Activated CD4-positive, CD25-positive, alpha-beta regulatory T cell treated with anti-CD3 and anti-CD28 coated beads, Interleukin-2, amount 50 U/mL, for 24 hours (primary cell): ENCODE measurements at regions not wholly inside any gene's neighbourhood (a gene's known extent, or its start where the extent isn't known, plus 50 kb on each side); places are given as distances from the start of the nearest gene placed in this dataset.

Source experiments
- ATAC-seq, 2 donors: fragments of 150-1000 bp; cut with Tn5 transposase; one replicate each; pipeline ENCODE4 v1.10.0; 2021; ENCODE audit warnings: mild to moderate bottlenecking in 1 of 2, moderate library complexity in 1 of 2

DNA sequence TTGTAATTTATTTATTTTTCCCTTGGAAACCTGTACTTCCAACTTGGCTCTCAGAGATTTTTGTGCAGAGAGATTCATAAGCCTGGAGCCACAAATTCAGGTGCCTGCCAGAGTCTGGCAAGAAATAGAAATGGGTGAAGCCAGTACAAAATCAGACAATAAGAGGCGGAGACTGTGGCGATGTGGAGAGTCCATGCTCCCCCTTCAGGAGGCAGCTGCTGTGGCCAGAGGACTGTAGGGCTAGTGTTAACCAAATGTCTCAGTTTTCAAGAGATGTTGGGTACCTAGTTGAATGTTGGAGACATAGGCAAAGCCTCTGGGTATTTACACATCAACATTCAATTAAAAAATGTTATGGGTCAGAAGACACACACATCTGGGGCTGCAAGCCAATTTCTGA is 208.6 kb downstream of the PSAT1 start:
- ATAC-seq: no peak

DNA sequence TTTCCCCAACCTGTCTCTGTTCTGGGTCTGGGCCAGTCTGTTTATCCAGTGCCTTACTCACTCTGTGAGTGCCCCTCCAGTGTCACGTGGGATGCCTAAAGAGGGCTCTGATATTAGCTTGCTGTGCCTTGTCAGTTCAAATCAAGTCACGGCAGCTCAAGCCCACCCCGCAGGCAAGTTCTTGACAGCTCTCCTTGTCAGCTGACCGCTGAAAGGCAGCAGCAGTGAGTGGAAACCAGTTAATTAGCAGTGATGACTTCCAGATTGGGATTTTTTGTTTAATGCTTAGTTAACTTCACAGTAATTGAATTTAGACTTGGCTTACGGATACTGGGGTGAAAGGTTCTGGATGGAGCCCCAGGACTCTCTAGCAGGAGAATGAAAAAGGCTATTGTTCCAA is 210.1 kb downstream of the PSAT1 start:
- ATAC-seq: no peak

DNA sequence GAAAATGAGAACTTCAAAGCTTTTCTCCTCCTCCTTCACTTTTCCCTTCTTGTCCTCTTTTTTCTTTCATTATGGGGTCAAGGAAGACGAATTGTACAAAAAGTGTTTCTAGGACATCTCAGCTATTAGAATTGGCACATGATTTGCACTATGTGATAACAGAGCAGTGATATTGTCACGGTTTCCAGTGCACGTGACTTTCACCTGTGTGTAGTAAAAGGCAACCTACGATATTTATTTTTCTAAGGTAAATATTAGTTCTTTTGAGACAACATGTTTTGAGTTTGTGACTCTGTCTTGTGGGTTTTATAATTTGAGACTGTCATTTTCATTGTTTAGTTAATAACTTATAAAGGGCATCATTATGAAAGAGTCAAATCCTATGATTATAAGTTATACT is 213.1 kb downstream of the PSAT1 start:
- ATAC-seq: no peak

DNA sequence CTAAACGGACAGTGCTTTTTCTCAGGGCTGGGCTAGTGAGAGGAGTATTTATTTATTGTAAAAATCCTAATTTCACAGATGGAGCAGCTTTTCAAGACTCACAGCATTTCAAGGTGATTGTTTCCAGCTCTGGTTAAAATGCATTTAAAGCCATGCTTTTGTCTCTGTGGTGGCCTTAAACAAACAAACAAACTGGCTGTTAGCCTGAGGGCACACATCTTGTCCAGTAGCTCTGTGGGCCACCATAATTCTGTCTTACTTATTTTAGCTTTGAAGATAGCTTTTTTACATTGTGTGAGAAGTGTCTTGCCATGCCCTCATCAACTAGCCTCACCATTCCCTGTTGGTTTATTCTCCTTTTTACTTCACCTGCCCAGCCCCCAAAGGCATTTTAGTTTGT is 218.2 kb downstream of the PSAT1 start:
- ATAC-seq: no peak

DNA sequence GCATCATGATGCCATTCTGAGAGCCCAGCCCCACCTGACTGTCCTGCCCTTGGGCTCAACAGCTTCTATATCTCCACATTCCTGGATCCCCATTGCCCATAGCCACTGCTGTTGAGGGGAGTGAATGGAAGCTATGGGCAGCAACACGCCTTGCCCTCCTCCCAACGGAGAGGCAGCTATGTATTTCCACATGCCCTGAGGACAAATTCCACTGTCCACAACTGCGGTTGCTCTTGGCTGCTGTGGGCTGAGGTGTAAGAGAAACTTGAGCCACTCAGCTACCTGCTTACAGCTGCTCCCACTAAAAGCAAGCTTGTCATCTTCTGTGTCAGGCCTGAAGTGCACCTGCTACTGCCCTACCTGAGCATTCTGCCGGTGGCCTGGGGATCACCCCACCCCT is 222.9 kb downstream of the PSAT1 start:
- ATAC-seq: no peak

DNA sequence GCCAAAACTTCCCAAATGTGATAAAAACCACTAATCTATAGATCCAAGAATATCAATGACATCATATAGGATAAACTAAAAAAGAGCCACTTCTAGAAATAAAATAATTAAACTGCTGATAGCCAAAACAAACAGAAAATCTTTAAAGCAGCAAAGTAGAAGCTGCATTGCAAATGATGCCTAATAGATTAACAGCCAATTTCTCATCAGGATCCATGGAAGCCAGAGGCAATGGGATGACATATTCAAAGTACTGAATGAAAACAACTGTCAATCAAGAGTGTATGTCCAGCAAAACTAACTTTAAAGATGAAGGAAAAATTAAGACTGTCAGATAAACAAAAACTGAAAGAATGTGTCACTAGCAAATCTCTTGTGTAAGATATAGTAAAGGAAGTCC is 224.8 kb downstream of the PSAT1 start:
- ATAC-seq: no peak

DNA sequence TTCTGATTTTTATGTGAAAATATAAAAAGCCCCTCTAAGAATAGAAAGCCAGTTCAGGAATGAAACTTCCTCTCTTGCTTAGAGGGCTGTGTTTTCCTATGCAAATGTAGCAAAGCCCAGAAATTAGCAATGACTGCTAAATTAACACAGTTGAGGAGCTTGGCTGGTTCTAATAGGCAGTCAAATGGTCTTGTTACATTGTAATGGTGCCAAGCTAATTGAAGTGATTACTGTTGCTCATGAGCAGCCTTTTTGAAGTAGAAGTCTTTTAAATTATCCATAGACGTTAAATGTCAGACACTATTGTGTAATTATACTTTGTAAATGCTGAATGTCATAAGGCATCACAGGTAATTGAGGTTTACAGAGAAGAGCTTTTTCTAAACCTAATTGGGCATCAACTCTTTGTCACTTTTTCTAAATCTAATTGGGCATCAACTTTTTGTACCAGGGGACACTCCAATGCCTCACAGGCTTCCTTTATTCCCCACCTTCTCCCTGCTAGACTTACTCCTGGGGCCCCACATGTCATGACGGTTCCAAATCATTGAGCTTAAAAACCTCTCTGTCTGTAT is 229.1 kb downstream of the PSAT1 start:
- ATAC-seq: no peak

DNA sequence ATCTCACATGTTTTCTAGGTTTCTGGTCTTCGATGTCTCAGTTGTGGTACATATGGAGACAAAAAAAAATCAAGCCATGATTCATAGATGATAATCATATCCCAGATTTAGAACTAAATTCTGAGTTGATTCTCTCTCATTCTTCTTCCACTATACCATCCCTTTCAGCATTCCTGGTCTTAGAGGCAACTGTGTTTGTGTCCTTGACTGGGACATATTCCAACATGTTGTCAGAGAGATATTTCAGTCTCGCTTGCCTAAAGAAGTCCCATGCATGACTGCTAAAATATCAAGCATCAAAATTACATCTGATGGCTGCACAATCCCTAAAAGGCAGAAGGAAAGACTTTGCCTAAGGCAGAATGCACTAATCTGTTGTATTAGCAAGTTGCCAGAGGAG is 236.6 kb downstream of the PSAT1 start:
- ATAC-seq: no peak

DNA sequence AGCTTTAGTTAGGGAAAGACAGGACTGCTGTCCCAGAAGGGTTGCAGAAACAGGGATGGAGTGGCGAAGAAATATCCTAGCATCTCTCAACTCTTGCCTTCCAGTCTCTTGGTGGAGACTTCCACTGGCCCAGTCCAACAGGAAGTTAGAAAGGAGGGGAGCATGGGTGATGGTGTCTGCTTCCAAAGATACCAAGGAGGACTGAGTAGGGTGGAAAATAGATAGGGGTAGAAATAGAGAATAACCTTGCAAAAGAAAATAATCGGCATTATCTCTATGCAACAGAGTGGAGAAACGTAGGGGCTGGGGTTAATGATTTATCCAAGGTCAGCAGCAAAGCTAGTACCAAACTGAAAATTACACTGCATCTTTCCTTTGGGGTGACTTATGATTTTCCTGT is 242.3 kb downstream of the PSAT1 start:
- ATAC-seq: no peak

DNA sequence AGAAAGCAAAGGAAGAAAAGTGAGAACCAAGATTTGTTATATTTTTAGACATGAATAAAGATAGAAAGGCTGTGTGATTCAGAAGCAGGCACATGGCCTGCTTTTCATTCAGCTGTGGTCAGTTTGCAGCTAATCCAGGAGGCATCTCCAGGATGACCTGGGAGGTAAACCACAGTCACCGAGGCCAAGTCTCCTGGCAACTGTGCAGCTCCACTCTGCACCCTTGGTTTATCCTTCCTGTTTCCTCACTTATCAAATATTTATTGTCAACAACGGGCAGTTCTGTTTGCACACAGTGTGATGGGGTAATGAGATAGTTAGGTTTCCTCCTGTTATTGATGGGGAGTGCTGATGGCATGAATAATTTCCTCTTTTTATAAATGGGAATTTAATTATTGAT is 243.0 kb downstream of the PSAT1 start:
- no peak for ATAC-seq

DNA sequence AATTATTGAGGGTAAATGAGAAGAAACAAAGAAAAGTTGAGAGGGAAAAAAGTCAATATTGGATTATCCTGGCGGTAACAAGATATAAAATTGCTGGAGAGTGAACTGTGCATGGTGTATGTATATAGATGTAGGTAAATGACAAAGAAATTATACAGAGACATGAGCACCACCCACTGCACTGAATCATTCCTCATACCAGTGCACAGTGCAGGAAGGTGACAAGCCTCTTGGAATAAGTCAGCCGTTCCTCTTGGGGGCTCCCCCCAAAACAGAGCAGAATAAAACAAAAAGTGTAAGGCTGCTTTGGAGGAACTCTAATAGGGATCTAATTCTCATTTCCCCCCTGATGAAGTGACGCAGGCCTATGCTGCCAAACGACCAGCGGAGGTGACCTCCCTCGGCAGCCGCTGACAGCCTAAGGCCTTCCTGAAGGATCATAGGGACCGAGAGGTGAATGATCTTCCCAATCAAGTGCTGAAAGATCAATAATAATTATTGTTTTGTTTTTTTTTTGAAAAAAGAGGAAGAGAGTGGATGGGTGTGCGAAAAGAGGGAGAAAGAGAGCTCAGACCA is 245.0 kb downstream of the PSAT1 start:
- no peak for ATAC-seq

DNA sequence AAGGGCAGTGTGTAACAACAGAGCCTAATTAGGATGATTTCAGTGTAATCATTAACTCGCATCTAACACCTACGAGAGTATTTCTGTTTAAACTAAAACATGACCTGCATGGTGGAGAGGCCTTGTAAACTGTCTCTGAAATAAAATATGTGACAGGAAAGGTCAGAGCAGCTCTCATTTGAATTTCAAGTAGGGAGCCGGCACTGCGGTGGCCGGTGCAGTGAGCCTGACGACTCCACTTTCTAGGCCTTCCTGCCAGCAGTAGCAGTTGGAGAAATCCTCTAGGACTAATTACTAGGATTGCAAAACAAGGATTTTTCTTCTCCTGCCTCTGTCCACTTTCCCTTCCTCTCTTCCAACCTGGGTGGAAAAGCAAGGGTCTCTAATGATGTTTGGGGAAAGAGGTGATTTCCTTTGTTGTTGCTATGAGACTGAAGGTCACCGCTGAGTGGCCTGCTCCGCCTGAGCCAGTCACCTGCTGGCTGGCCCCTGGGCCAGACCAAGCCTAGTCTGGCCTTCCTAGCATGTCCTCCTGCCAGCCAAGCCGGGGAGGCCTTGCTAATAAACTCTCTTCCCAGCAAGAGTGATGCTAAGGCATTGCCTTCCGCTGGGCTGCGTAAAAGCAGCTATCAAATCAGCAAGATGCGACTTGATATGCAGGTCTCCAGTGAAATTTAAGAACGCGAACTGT is 245.7 kb downstream of the PSAT1 start:
- ATAC-seq: no peak

DNA sequence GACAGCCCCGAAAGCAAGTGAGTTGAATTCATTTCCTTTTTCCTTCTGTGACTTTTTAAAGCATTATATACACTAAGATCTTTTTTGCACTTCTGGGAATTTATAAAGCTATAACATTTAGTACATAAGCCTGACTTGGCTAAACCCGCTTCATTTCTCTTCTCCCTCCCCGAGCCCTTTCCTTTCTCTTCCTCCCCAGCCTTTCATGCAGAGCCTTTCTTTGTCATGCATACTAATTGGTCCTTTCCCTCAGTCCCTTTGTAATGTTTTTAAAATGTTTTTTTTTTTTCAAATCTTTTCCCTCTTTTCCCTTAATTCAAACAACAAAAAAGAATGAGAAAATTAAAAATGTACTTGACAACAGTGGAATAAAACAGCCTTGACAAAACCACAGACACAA is 246.4 kb downstream of the PSAT1 start:
- no peak for ATAC-seq

DNA sequence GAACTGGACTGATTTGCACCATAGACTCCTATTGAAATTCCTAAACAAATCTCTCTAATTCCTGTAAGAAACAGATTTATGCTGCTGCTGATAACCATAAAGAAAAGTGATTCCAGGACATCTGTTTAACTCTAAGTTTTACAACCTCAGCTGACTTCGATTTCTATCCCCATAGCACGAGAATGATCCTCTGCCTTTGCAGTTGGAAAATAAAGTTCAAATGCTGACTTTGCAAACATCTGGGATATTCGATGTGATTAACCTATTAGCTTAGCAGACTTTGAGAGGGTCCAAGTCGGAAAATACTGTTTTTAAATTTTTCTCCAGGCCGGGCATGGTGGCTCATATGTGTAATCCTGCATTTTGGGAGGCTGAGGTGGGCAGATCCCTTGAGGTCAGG is 247.3 kb downstream of the PSAT1 start:
- no peak for ATAC-seq

DNA sequence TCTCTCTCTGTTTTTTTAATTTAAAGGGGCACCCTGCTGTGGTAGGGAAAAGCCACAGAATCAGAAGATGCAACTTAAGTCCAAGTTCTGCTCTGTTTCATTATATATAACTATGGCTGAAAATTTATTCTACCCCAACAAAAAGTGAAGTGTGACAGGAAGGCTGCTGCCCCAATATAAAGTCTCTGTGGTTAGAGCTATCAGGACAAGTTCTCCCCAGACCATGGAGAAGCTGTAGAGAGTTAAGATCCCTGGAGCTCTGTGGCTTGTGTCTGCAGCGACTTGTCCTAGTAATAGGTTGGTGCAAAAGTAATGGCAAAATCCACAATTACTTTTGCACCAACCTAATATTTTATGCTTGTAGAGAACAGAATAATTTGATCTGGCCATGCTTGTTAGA is 250.9 kb downstream of the PSAT1 start:
- no peak for ATAC-seq

DNA sequence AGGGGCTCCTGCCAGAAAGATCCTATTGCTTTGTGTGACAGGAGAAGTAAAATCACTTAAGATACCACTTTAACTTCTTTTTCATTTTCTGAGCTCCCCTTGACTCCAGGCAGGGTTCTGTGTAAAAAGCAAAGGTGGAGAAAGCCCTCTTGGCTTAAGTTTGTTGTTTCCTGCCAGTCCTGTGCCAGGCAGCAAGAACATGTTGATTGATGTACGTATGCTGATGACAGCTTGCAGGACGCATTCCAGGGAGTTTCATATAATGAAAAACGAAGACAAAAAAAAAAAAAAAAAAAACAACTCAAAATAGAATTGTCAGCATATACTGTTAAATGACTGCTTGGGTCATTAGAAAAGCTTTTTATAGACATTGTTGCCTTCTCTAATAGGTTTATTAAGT is 251.7 kb downstream of the PSAT1 start:
- ATAC-seq: no peak

DNA sequence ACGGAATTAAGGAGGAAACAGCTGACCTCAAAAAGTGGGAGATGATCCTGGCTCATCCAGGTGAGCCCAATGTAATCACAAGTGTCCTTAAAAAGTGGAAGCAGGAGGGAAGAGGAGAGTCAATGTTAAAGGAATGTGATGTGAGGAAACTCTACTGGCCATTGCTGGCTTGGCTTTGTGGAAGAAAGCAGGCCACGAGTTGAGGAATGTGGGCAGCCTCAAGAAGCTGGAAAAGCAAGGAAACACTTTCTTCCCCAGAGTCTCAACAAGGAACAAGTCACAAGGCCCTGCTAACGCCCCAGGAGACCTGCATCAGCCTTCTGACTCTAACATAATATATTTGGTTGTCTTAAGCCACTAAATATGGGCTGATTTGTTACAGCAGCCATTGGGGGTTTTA is 252.8 kb downstream of the PSAT1 start:
- ATAC-seq: no peak

DNA sequence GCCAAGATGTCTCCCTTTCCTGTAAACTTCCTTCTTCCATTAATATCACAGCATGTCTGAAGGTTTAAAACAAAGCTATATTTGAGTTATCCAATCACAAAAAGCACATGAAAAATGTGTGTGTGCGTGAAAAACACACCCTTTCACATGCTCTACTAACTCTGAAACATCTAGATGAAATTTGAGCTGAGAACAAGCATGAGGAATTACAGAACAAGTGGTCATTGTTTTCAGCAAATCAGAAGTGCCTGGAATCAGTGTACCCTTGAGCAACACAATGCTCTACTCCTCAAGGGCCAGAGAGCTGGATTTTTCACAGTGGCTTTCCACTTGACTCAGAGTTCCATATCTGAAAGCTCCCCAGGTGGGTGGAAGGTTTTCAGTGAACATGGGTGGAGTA is 255.9 kb downstream of the PSAT1 start:
- no peak for ATAC-seq

DNA sequence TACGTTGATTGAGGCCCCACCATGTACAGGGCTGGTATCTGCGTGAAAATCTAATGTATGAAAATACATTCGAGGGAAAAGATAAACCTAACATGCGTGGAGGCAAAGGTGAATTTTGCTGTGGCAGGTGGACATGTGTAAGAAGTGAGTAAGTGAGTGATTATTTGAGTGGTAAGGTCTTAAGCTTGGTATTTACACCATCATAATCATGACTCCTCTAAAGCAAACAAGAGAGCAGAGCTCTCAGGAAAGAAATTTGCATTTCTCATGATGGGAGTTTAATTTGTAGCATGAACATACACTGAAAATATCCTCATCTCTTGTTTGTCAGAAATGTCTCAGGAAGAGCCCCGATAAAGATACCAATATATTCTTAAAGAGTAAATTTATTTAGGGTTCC is 260.6 kb downstream of the PSAT1 start:
- ATAC-seq: no peak

DNA sequence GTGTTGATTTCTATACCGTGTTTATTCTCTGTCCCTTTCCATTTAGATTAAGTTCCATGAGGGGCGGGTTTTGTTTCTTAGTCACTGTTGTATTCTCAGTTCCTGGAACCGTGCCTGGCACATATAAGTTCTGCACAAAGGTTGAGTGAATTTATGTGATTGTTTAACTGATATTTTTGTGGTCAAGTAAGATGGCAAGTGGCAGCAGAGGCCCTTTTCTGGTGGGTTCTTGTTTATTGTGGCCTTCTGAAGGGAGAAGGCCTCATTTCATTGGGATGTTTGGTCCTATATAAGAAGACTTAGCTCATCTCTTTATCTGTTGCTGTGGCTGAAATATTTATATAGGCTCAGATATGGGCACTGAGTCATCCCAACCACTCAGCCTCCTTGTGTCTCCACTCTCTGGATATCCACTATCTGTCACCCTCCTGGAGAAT is 262.5 kb downstream of the PSAT1 start:
- ATAC-seq: no peak

DNA sequence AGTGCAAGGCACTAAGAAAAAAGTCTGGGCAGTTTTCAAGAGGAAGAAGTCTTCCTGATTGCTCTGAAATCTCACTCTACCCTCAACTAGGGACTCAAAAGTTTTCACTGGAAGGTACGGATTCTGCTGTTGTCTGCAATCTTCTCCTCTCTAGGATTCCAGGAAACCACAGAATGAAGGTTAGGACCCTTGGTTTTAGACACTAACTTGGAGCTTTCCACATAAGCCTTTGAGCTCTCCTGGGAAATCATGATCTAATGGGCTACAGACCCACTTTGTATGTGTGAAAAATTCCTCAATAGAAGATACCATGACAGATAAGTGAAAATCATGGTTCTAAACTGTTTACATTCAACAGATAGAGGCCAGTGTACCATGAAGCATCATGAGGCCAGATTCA is 265.1 kb downstream of the PSAT1 start:
- ATAC-seq: no peak

DNA sequence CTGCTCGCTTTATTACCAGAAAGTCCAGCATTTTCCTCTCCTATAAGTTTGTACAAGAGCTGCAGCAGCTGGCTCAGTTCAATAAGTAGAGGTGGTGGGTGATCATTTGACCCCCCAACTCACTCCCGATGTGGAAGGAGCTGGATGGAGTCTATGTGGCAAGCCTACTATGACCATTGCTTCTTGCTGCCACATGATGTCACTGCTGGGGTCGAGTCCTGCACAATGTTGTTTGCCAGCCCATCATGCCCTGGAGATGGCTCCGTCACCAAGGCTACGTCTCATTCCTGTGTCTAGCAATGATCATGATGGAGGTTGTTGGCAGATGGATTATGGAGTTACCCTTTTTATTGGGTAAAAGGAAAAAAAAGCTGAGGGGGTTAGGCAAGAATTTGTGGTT is 266.3 kb downstream of the PSAT1 start:
- ATAC-seq: no peak

DNA sequence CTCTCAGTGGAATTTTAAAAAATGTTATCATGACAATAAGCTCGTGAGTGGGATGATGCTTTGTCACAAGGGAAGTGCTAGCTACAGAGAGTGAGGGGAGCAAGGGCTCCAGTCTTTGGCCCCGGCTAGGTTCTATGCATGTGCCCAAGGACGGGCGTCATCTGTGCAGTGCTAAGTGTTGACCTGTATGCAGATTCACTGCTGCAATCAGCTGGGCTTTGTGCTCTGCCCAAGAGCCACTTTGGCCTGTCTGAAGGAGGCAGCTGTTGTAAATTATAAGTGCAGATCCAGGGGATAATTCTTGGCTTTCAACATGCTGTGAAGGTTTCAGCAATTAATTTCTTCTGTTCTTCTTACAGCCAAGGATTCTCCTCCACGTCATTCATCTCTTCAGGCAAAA is 268.6 kb downstream of the PSAT1 start:
- ATAC-seq: no peak

DNA sequence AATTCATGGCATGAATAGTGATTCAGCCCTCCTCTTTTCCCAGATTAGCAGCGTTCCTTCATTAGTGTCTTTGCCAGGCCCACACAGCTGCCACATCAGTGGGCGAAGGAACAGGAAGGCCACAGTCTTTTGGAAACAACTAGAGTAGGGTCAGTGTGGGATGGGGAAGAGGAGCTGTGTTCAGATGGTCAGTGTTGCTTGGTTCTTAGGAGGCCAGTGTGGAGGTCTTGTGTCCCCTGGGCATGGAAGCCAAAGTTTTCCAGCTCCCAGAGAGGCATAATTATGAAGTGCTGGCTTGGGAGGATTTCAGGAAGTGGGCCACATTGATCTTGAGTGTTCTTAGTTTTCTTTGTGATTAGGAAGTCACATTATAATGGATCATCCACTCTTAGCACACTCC is 269.6 kb downstream of the PSAT1 start:
- no peak for ATAC-seq
